Panc1 (cell line): ENCODE measurements at regions not wholly inside any gene's neighbourhood (a gene's known extent, or its start where the extent isn't known, plus 50 kb on each side); places are given as distances from the start of the nearest gene placed in this dataset.

Experiments
- ATAC-seq: fragments of 200-7000 bp; cut with Tn5 transposase; 2 replicates; pipeline ENCODE4 v1.9.1; 2020; ENCODE audit warnings: mild to moderate bottlenecking, moderate library complexity
- BruUV-seq: library from RNA; stranded (reverse); fragments of 400-500 nt; replicated peaks from 2 replicates; lab custom pipeline; 2021; lab: Mats Ljungman, UMichigan
- CTCF ChIA-PET: fragments of 300-600 bp; sonication (Branson Sonifier 250); formaldehyde crosslinking; loops from one replicate; lab custom pipeline; 2022; ENCODE audit warnings: antibody characterized with exemption; lab: Charles Lee
- POLR2A ChIA-PET: fragments of 300-600 bp; sonication (Branson Sonifier 250); formaldehyde crosslinking; loops from one replicate; lab custom pipeline; 2022; ENCODE audit warnings: antibody characterized with exemption; lab: Charles Lee
- DNase-seq: peaks from one replicate; pipeline ENCODE4 v3.0.0-alpha.2; 2010; ENCODE audit warnings: low read depth, low spot score
- H3K27ac ChIP-seq: 2 replicates; pipeline ENCODE4 v1.5.1; 2011; ENCODE audit warnings: mild to moderate bottlenecking, low read length, inconsistent platforms
- H3K27me3 ChIP-seq: fragments of 200-500 bp; sonication (Bioruptor generic); 2 replicates; pipeline ENCODE4 v1.6.0; 2014; ENCODE audit warnings: low read length, inconsistent platforms; ENCODE audit not compliant: control insufficient read depth, insufficient read depth
- H3K36me3 ChIP-seq: fragments of 200-500 bp; sonication (Bioruptor generic); 2 replicates; pipeline ENCODE4 v1.5.1; 2014; ENCODE audit warnings: inconsistent platforms, mild to moderate bottlenecking, low read length, moderate library complexity; ENCODE audit not compliant: control insufficient read depth, insufficient read depth
- H3K4me1 ChIP-seq: 2 replicates; pipeline ENCODE4 v1.5.1; 2011; ENCODE audit warnings: inconsistent platforms, mild to moderate bottlenecking, low read length, moderate library complexity; ENCODE audit not compliant: control insufficient read depth, insufficient read depth
- H3K4me3 ChIP-seq, 2 experiments: 2 replicates each; pipeline ENCODE4 v1.5.1; 2011 to 2012; ENCODE audit warnings: low read depth in 2 of 2, low read length in 2 of 2, mild to moderate bottlenecking in 2 of 2, inconsistent platforms in 1 of 2, moderate library complexity in 1 of 2
- H3K9me3 ChIP-seq: fragments of 200-500 bp; sonication (Bioruptor generic); 2 replicates; pipeline ENCODE4 v1.5.1; 2014; ENCODE audit warnings: low read depth, mild to moderate bottlenecking, inconsistent platforms, low read length, moderate library complexity; ENCODE audit not compliant: control insufficient read depth, insufficient read depth
- CTCF ChIP-seq: fragments of 450-650 bp; IDR thresholded peaks from 2 replicates; pipeline ENCODE4 v1.5.1; 2017; ENCODE audit warnings: mild to moderate bottlenecking
- POLR2AphosphoS5 ChIP-seq: IDR thresholded peaks from 2 replicates; pipeline ENCODE4 v1.6.1; 2012; ENCODE audit warnings: mild to moderate bottlenecking, low read depth, low read length, moderate library complexity
- REST ChIP-seq, 2 experiments: IDR thresholded peaks; 2 replicates each; pipeline ENCODE4 v1.6.1; 2011 to 2012; ENCODE audit warnings: low read depth in 2 of 2, control low read depth in 1 of 2, low read length in 1 of 2, mild to moderate bottlenecking in 1 of 2, moderate library complexity in 1 of 2; ENCODE audit not compliant: insufficient read depth in 1 of 2
- SIN3A ChIP-seq: IDR thresholded peaks from 2 replicates; pipeline ENCODE4 v1.6.1; 2012; ENCODE audit warnings: low read depth, mild to moderate bottlenecking, low read length, moderate library complexity, borderline replicate concordance; ENCODE audit not compliant: insufficient read depth
- TCF7L2 ChIP-seq: IDR thresholded peaks from 2 replicates; pipeline ENCODE4 v1.6.1; 2011; ENCODE audit warnings: mild to moderate bottlenecking, low read depth, low read length, inconsistent platforms
- in situ Hi-C: cut with HindIII; loops from 2 replicates; pipeline ENCODE4 v1.10.0; 2016; ENCODE audit warnings: low sequenced_read_pairs, low pct_unique_long_range_greater_than_20kb
- intact Hi-C: fragments of 100-400 bp; cut with micrococcal nuclease; formaldehyde crosslinking; loops from one replicate; pipeline ENCODE4 v1.10.0; 2022; ENCODE audit not compliant: unreplicated experiment

GRCh38 chr3:67848299-67848698, 193.9 kb upstream of the SUCLG2 start:
- intact Hi-C loops = no loop called here
- DNase-seq (no peak), ATAC-seq (no peak)
- Histone ChIP-seq H3K36me3 (no peaks in the 10 kb centered on the region), H3K4me3 (no peak overlapping the region), H3K27ac (no peak overlapping the region), H3K9me3 (no peaks in the 10 kb centered on the region), H3K4me1 (no peaks in the 10 kb centered on the region), H3K27me3 (no peaks in the 10 kb centered on the region; the same call in 1 of the 2 replicates)
- BruUV-seq = no TSS peak
- ChIA-PET CTCF (no interaction called here), POLR2A (no interaction called here)
- no peak for TF ChIP-seq SIN3A
- TF ChIP-seq POLR2AphosphoS5 = no peak
- TF ChIP-seq REST (IDR thresholded peaks at IDR 0.05; ENCODE audit: insufficient read depth in 1 of 2, low read depth in 2 of 2, low read length in 1 of 2) = no peak
- no peak for TF ChIP-seq TCF7L2
- TF ChIP-seq CTCF = no peak
- in situ Hi-C loops = no loop called here

- ChIA-PET POLR2A (interaction anchor here (0.6 kb wide), 1 partner anchor 985 kb away, joined by 4 read pairs; no protein-coding TSS in a partner anchor), CTCF (no interaction called here)
- TF ChIP-seq TCF7L2 (no peak), REST (IDR thresholded peaks at IDR 0.05; ENCODE audit: insufficient read depth in 1 of 2, low read depth in 2 of 2, low read length in 1 of 2) (no peak), CTCF (no peak), SIN3A (no peak), POLR2AphosphoS5 (no peak)
- Histone ChIP-seq H3K4me3 (no peak overlapping the region), H3K9me3 (no peaks in the 10 kb centered on the region), H3K4me1 (no peaks in the 10 kb centered on the region), H3K27me3 (no peaks in the 10 kb centered on the region; the same call in 1 of the 2 replicates), H3K27ac (no peak overlapping the region), H3K36me3 (no peaks in the 10 kb centered on the region)
- DNase-seq (no peak), ATAC-seq (no peak)
- intact Hi-C loops = no loop called here
- no TSS peak for BruUV-seq
- in situ Hi-C loops = no loop called here
Observed at GRCh38 chr3:67846166-67846565, 191.8 kb upstream of the SUCLG2 start.
